PC-3 (cell line): ENCODE measurements at regions not wholly inside any gene's neighbourhood (a gene's known extent, or its start where the extent isn't known, plus 50 kb on each side); places are given as distances from the start of the nearest gene placed in this dataset.

Source experiments
- ATAC-seq: fragments of 200-7000 bp; cut with Tn5 transposase; 2 replicates; pipeline ENCODE4 v1.9.1; 2020; ENCODE audit warnings: mild to moderate bottlenecking, moderate library complexity
- BruUV-seq: library from RNA; stranded (reverse); fragments of 400-500 nt; replicated peaks from 2 replicates; lab custom pipeline; 2021; lab: Mats Ljungman, UMichigan
- CTCF ChIA-PET: fragments of 300-600 bp; sonication (Branson Sonifier 250); formaldehyde crosslinking; loops from one replicate; lab custom pipeline; 2022; ENCODE audit warnings: antibody characterized with exemption; lab: Charles Lee
- POLR2A ChIA-PET: fragments of 300-600 bp; sonication (Branson Sonifier 250); formaldehyde crosslinking; loops from one replicate; lab custom pipeline; 2022; ENCODE audit warnings: antibody characterized with exemption; ENCODE audit not compliant: unreplicated experiment; lab: Charles Lee
- DNase-seq: peaks from one replicate; pipeline ENCODE4 v3.0.0-alpha.2; 2015
- H2AFZ ChIP-seq: fragments of 300-600 bp; sonication (generic); 2 replicates; pipeline ENCODE4 v1.6.0; 2016; ENCODE audit warnings: antibody characterized with exemption, low read length
- H3F3A ChIP-seq: fragments of 300-600 bp; sonication (generic); one replicate; pipeline ENCODE4 v1.6.0; 2017; ENCODE audit warnings: antibody characterized with exemption, low read length, control low read depth, mild to moderate bottlenecking; ENCODE audit not compliant: unreplicated experiment
- H3K27ac ChIP-seq: fragments of 300-600 bp; sonication (generic); 2 replicates; pipeline ENCODE4 v1.5.1; 2016; ENCODE audit warnings: mild to moderate bottlenecking, low read length
- H3K27me3 ChIP-seq: fragments of 300-600 bp; sonication (generic); 2 replicates; pipeline ENCODE4 v1.6.1; 2016; ENCODE audit warnings: low read length, mixed read lengths
- H3K36me3 ChIP-seq: fragments of 300-600 bp; sonication (generic); 2 replicates; pipeline ENCODE4 v1.6.1; 2016; ENCODE audit warnings: low read depth, mixed run types, low read length, mixed read lengths
- H3K4me1 ChIP-seq: fragments of 300-600 bp; sonication (generic); 2 replicates; pipeline ENCODE4 v1.5.1; 2016; ENCODE audit warnings: low read length; ENCODE audit not compliant: insufficient read depth
- H3K4me2 ChIP-seq: fragments of 300-600 bp; sonication (generic); 2 replicates; pipeline ENCODE4 v1.6.0; 2016; ENCODE audit warnings: low read length
- H3K4me3 ChIP-seq: fragments of 300-600 bp; sonication (generic); 2 replicates; pipeline ENCODE4 v1.5.1; 2016; ENCODE audit warnings: mild to moderate bottlenecking, low read length, mixed read lengths
- H3K79me2 ChIP-seq: fragments of 300-600 bp; sonication (generic); 2 replicates; pipeline ENCODE4 v1.6.1; 2017; ENCODE audit warnings: low read length, mixed read lengths
- H3K9ac ChIP-seq: fragments of 300-600 bp; sonication (generic); 2 replicates; pipeline ENCODE4 v1.6.0; 2016; ENCODE audit warnings: mild to moderate bottlenecking, low read length
- H3K9me2 ChIP-seq: fragments of 300-600 bp; sonication (generic); replicated peaks from 2 replicates; pipeline ENCODE4 v1.6.1; 2016; ENCODE audit warnings: mixed run types, low read length, mixed read lengths
- H3K9me3 ChIP-seq: fragments of 300-600 bp; sonication (generic); 2 replicates; pipeline ENCODE4 v1.6.1; 2016; ENCODE audit warnings: low read length, mixed read lengths
- H4K20me1 ChIP-seq: fragments of 300-600 bp; sonication (generic); 2 replicates; pipeline ENCODE4 v1.6.1; 2016; ENCODE audit warnings: low read length, mixed read lengths
- EZH2 ChIP-seq: fragments of 300-600 bp; sonication (generic); IDR thresholded peaks from one replicate; pipeline ENCODE4 v1.6.1; 2017; ENCODE audit warnings: antibody characterized with exemption, mild to moderate bottlenecking, low read length; ENCODE audit not compliant: unreplicated experiment
- EZH2phosphoT487 ChIP-seq: fragments of 300-600 bp; sonication (generic); IDR thresholded peaks from 2 replicates; pipeline ENCODE4 v1.6.1; 2018; ENCODE audit warnings: mild to moderate bottlenecking, antibody characterized with exemption, low read length, borderline replicate concordance
- intact Hi-C: fragments of 100-400 bp; cut with micrococcal nuclease; formaldehyde crosslinking; loops from 2 replicates; pipeline ENCODE4 v1.9.0; 2023
- TF ChIP-seq, protein P1 (sequence below): fragments of 300-600 bp; sonication (generic); conservative IDR thresholded peaks from 2 replicates; pipeline ENCODE4 v1.5.1; 2017; ENCODE audit warnings: antibody characterized with exemption, low read depth, mild to moderate bottlenecking, low read length

DNA sequence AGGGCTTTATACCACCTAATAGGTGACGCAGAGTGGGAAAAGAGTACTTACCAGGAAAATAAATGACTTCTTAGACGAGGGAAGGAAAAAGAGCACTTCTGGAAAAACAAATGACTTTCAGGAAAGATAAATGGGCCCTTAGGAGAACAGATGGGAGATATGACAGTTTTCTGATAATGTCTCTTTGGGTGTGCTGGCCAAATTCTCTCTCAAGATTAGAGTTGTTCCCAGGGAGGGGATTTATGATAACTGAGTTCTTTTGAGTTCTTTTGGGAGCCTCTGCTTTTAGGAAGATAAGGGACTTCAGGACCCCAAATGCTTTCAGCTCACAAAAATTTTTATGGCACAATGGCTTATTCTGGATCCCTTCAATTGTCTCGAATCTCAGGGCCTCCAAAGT lies 70.3 kb upstream of the EPCAM start:
- POLR2A ChIA-PET: no interaction called here
- Histone ChIP-seq H3K4me3 (no peak overlapping the region), H3K79me2 (no peaks in the 10 kb centered on the region), H3K4me1 (no peaks in the 10 kb centered on the region), H3K9ac (no peak overlapping the region), H3K4me2 (no peak overlapping the region), H4K20me1 (no peaks in the 10 kb centered on the region), H3K27me3 (no peaks in the 10 kb centered on the region), H3K9me2 (no peaks in the 10 kb centered on the region), H3K9me3 (no peaks in the 10 kb centered on the region), H2AFZ (no peak overlapping the region), H3F3A (no peaks in the 10 kb centered on the region), H3K27ac (no peak overlapping the region), H3K36me3 (no peaks in the 10 kb centered on the region)
- ATAC-seq (no peak), DNase-seq (no peak)
- intact Hi-C loops: no loop called here
- TF ChIP-seq EZH2phosphoT487 (no peak), EZH2 (no peak)
- TF ChIP-seq, protein P1, sequence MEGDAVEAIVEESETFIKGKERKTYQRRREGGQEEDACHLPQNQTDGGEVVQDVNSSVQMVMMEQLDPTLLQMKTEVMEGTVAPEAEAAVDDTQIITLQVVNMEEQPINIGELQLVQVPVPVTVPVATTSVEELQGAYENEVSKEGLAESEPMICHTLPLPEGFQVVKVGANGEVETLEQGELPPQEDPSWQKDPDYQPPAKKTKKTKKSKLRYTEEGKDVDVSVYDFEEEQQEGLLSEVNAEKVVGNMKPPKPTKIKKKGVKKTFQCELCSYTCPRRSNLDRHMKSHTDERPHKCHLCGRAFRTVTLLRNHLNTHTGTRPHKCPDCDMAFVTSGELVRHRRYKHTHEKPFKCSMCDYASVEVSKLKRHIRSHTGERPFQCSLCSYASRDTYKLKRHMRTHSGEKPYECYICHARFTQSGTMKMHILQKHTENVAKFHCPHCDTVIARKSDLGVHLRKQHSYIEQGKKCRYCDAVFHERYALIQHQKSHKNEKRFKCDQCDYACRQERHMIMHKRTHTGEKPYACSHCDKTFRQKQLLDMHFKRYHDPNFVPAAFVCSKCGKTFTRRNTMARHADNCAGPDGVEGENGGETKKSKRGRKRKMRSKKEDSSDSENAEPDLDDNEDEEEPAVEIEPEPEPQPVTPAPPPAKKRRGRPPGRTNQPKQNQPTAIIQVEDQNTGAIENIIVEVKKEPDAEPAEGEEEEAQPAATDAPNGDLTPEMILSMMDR: no peak
- no TSS peak for BruUV-seq
- CTCF ChIA-PET: no interaction called here

DNA sequence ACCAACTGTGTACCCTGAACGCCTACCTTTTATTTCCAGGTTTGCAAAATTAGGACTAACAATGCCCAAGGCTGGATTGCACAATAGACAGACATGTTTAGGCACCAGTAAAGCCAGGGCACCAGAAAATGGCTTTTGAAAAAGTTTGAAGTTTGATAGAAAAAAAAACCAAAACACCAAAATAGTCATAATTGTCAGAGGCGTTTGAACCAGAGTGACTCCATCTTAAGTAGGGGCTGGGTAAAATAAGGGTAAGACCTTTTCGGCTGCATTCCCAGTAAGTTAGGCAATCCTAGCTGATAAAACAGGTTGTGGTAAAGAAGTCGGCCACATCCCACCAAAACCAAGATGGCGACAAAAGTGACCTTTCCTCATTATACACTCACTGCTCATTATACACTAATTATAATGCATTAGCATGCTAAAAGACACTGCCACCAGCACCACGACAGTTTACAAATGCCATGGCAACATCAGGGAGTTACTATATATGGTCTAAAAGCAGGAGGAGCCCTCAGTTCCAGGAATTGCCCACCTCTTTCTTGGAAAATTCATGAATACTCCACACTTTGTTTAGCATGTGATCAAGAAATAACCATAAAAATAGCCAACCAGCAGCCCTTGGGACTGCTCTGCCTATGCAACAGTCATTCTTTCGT lies 71.2 kb upstream of the EPCAM start:
- ATAC-seq (no peak), DNase-seq (no peak)
- intact Hi-C loops: no loop called here
- Histone ChIP-seq H3K4me3 (no peak overlapping the region), H3K27ac (no peak overlapping the region), H3F3A (no peaks in the 10 kb centered on the region), H3K27me3 (no peaks in the 10 kb centered on the region), H3K79me2 (no peaks in the 10 kb centered on the region), H3K4me2 (no peak overlapping the region), H3K9me2 (no peaks in the 10 kb centered on the region), H2AFZ (no peak overlapping the region), H3K4me1 (no peaks in the 10 kb centered on the region), H3K9ac (no peak overlapping the region), H3K9me3 (no peaks in the 10 kb centered on the region), H3K36me3 (no peaks in the 10 kb centered on the region), H4K20me1 (no peaks in the 10 kb centered on the region)
- ChIA-PET POLR2A (no interaction called here), CTCF (no interaction called here)
- BruUV-seq: no TSS peak
- TF ChIP-seq EZH2 (no peak), EZH2phosphoT487 (no peak)
- TF ChIP-seq, protein P1: no peak

DNA sequence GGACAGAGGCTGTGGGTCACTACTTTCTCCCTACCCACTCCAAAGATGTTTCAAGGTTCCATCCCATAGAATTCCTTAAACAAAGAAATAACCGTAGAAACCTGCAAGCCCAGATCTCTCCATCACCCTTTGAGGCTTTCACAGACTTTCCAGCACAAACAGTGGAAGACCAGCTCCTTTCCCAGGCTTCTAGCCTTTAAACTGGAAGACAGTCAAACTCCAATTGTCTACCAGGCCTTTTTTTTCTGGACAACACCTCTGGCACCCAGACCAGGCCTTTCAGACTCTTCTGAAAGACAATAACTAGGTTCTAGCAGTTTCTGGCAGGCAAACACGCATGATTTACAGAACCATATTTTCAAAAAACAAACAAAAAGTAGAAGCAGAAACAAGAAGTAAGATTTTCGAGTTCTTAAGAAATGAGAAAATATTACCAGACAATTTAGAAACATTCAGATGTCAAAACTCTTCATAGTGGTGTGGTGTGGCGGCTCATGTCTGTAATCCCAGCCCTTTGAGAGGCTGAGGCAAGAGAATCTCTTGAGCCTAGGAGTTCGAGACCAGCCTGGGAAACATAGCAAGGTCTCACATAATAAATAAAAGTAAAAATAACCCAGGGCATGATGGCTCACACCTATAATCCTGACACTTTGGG lies 73.0 kb upstream of the EPCAM start:
- no peak for DNase-seq
- intact Hi-C loops: no loop called here

More for the DNA sequence above, 73.0 kb upstream of the EPCAM start:
- Histone ChIP-seq H3K9me3 (no peaks in the 10 kb centered on the region), H2AFZ (no peak overlapping the region), H3K4me3 (no peak overlapping the region), H3K9ac (no peak overlapping the region), H3K4me2 (no peak overlapping the region), H4K20me1 (no peaks in the 10 kb centered on the region), H3F3A (no peaks in the 10 kb centered on the region), H3K27ac (no peak overlapping the region), H3K27me3 (no peaks in the 10 kb centered on the region), H3K4me1 (no peaks in the 10 kb centered on the region), H3K9me2 (no peaks in the 10 kb centered on the region), H3K36me3 (no peaks in the 10 kb centered on the region), H3K79me2 (no peaks in the 10 kb centered on the region)
- TF ChIP-seq EZH2phosphoT487 (no peak), EZH2 (no peak)
- TF ChIP-seq, protein P1: no peak
- BruUV-seq: no TSS peak
- CTCF ChIA-PET: no interaction called here
- no peak for ATAC-seq
- POLR2A ChIA-PET: no interaction called here
